Type B pancreatic cell (in vitro differentiated cells): ENCODE measurements at regions not wholly inside any gene's neighbourhood (a gene's known extent, or its start where the extent isn't known, plus 50 kb on each side); places are given as distances from the start of the nearest gene placed in this dataset.

Experiments
- DNase-seq: peaks from one replicate; pipeline ENCODE4 v3.0.0; 2021; ENCODE audit warnings: mixed read lengths; ENCODE audit not compliant: unreplicated experiment; ENCODE audit errors: extremely low spot score
- H3K27ac Mint-ChIP-seq: 2 replicates; pipeline ENCODE4 v1.8.0; 2021; ENCODE audit warnings: mild to moderate bottlenecking, mixed read lengths
- H3K27me3 Mint-ChIP-seq: 2 replicates; pipeline ENCODE4 v1.8.0; 2021; ENCODE audit warnings: mixed read lengths
- H3K36me3 Mint-ChIP-seq: 2 replicates; pipeline ENCODE4 v1.8.0; 2021; ENCODE audit warnings: mixed read lengths
- H3K4me1 Mint-ChIP-seq: one replicate; pipeline ENCODE4 v1.8.0; 2021; ENCODE audit warnings: mixed read lengths; ENCODE audit not compliant: unreplicated experiment
- H3K4me3 Mint-ChIP-seq: 2 replicates; pipeline ENCODE4 v1.8.0; 2021; ENCODE audit warnings: mild to moderate bottlenecking, mixed read lengths
- H3K9me3 Mint-ChIP-seq: 2 replicates; pipeline ENCODE4 v1.8.0; 2021; ENCODE audit warnings: mixed read lengths
- CTCF ChIP-seq: fragments of 200-600 bp; sonication (generic); conservative IDR thresholded peaks from 2 replicates; pipeline ENCODE4 v1.5.0; 2021; ENCODE audit warnings: antibody characterized with exemption, mild to moderate bottlenecking

- H3K4me1 Mint-ChIP-seq: peaks cover 63% of the 10 kb centered on the region
- no peak for TF ChIP-seq CTCF
- H3K27ac Mint-ChIP-seq: peak overlapping the region; percentile 77
- peak; percentile 86 for DNase-seq
- no peaks in the 10 kb centered on the region for H3K36me3 Mint-ChIP-seq
- H3K9me3 Mint-ChIP-seq: no peaks in the 10 kb centered on the region
- no peaks in the 10 kb centered on the region for H3K27me3 Mint-ChIP-seq
- peak overlapping the region; percentile 89 for H3K4me3 Mint-ChIP-seq
Observed at GRCh38 chr11:129279326-129280026, 87.4 kb upstream of the ARHGAP32 start.

GRCh38 chr11:129278586-129279319 lies 86.6 kb upstream of the ARHGAP32 start:
- no peaks in the 10 kb centered on the region for H3K9me3 Mint-ChIP-seq
- TF ChIP-seq CTCF: no peak
- no peaks in the 10 kb centered on the region for H3K36me3 Mint-ChIP-seq
- no peaks in the 10 kb centered on the region for H3K27me3 Mint-ChIP-seq
- H3K4me1 Mint-ChIP-seq: peaks cover 66% of the 10 kb centered on the region
- H3K4me3 Mint-ChIP-seq: peak overlapping the region; percentile 95
- DNase-seq: no peak
- H3K27ac Mint-ChIP-seq: peak overlapping the region; percentile 92

- Mint-ChIP-seq H3K4me3 (peak overlapping the region; percentile 95), H3K4me1 (peaks cover 53% of the 10 kb centered on the region), H3K27me3 (no peaks in the 10 kb centered on the region), H3K36me3 (no peaks in the 10 kb centered on the region), H3K27ac (peak overlapping the region; percentile 92), H3K9me3 (no peaks in the 10 kb centered on the region)
- DNase-seq: no peak
- no peak for TF ChIP-seq CTCF
Observed at GRCh38 chr11:129277198-129277843, 85.2 kb upstream of the ARHGAP32 start.

GRCh38 chr11:129275828-129276227 lies 83.7 kb upstream of the ARHGAP32 start:
- Mint-ChIP-seq H3K4me3 (peak overlapping the region; percentile 59), H3K27me3 (no peaks in the 10 kb centered on the region), H3K4me1 (peaks cover 64% of the 10 kb centered on the region), H3K36me3 (peaks cover 6% of the 10 kb centered on the region), H3K27ac (no peak overlapping the region), H3K9me3 (no peaks in the 10 kb centered on the region)
- no peak for DNase-seq
- TF ChIP-seq CTCF: no peak

- Mint-ChIP-seq H3K36me3 (peaks cover 13% of the 10 kb centered on the region), H3K27me3 (no peaks in the 10 kb centered on the region), H3K27ac (no peak overlapping the region), H3K4me3 (no peak overlapping the region), H3K4me1 (peaks cover 55% of the 10 kb centered on the region), H3K9me3 (no peaks in the 10 kb centered on the region)
- no peak for DNase-seq
- no peak for TF ChIP-seq CTCF
Observed at GRCh38 chr11:129273944-129274711, 82.0 kb upstream of the ARHGAP32 start.
